OCI-LY1 (cell line): ENCODE measurements at regions not wholly inside any gene's neighbourhood (a gene's known extent, or its start where the extent isn't known, plus 50 kb on each side); places are given as distances from the start of the nearest gene placed in this dataset.

Experiments used
- H2AFZ ChIP-seq: fragments of 200-600 bp; sonication (generic), shearing (Covaris generic); 2 replicates; pipeline ENCODE4 v1.6.0; 2014; ENCODE audit warnings: antibody characterized with exemption, mild to moderate bottlenecking, low read length
- H3F3A ChIP-seq: fragments of 200-600 bp; sonication (generic), shearing (Covaris generic); 2 replicates; pipeline ENCODE4 v1.6.0; 2014; ENCODE audit warnings: mild to moderate bottlenecking, antibody characterized with exemption, low read length, moderate library complexity; ENCODE audit not compliant: insufficient read depth
- H3K27ac ChIP-seq: fragments of 200-600 bp; sonication (generic); 2 replicates; pipeline ENCODE4 v1.5.1; 2014; ENCODE audit warnings: low read length, mixed run types, mild to moderate bottlenecking, low read depth; ENCODE audit not compliant: poor library complexity, severe bottlenecking
- H3K27me3 ChIP-seq: fragments of 200-600 bp; sonication (generic); 2 replicates; pipeline ENCODE4 v1.6.0; 2014; ENCODE audit warnings: antibody characterized with exemption, mild to moderate bottlenecking, low read length, moderate library complexity; ENCODE audit not compliant: insufficient read depth
- H3K36me3 ChIP-seq: fragments of 200-600 bp; sonication (generic); 2 replicates; pipeline ENCODE4 v1.6.1; 2014; ENCODE audit warnings: mild to moderate bottlenecking, antibody characterized with exemption, low read length, moderate library complexity, mixed read lengths; ENCODE audit not compliant: insufficient read depth
- H3K4me1 ChIP-seq: fragments of 200-600 bp; sonication (generic); 2 replicates; pipeline ENCODE4 v1.5.1; 2014; ENCODE audit warnings: mild to moderate bottlenecking, low read length, moderate library complexity; ENCODE audit not compliant: insufficient read depth, severe bottlenecking
- H3K4me2 ChIP-seq: fragments of 200-600 bp; sonication (generic), shearing (Covaris generic); 2 replicates; pipeline ENCODE4 v1.6.1; 2014; ENCODE audit warnings: low read length
- H3K4me3 ChIP-seq: fragments of 200-600 bp; sonication (generic); 2 replicates; pipeline ENCODE4 v1.5.1; 2014; ENCODE audit warnings: low read length, low read depth, mild to moderate bottlenecking, mixed read lengths; ENCODE audit not compliant: poor library complexity, severe bottlenecking
- H3K79me2 ChIP-seq: fragments of 200-600 bp; shearing (Covaris generic); 2 replicates; pipeline ENCODE4 v1.6.1; 2016; ENCODE audit warnings: mixed run types, low read length, mixed read lengths; ENCODE audit not compliant: insufficient read depth
- H3K9ac ChIP-seq: fragments of 200-600 bp; sonication (generic), shearing (Covaris generic); 2 replicates; pipeline ENCODE4 v1.6.1; 2014; ENCODE audit warnings: mild to moderate bottlenecking, low read length, mixed read lengths
- H3K9me2 ChIP-seq: fragments of 200-600 bp; sonication (generic), shearing (Covaris generic); 2 replicates; pipeline ENCODE4 v1.6.1; 2014; ENCODE audit warnings: low read depth, mild to moderate bottlenecking, low read length, mixed read lengths
- H3K9me3 ChIP-seq: fragments of 200-600 bp; shearing (Covaris generic); 2 replicates; pipeline ENCODE4 v1.6.1; 2014; ENCODE audit warnings: low read length, mixed read lengths
- H4K20me1 ChIP-seq: fragments of 200-600 bp; sonication (generic), shearing (Covaris generic); 2 replicates; pipeline ENCODE4 v1.6.0; 2016; ENCODE audit warnings: mild to moderate bottlenecking, low read length; ENCODE audit not compliant: insufficient read depth
- CTCF ChIP-seq: fragments of 200-600 bp; sonication (generic), shearing (Covaris generic); IDR thresholded peaks from 2 replicates; pipeline ENCODE4 v1.5.1; 2017; ENCODE audit warnings: mild to moderate bottlenecking, antibody characterized with exemption, low read length, moderate library complexity, mixed read lengths
- EZH2 ChIP-seq: fragments of 200-600 bp; sonication (generic), shearing (Covaris generic); IDR thresholded peaks from 2 replicates; pipeline ENCODE4 v1.8.0; 2017; ENCODE audit warnings: borderline replicate concordance, mixed run types, mild to moderate bottlenecking, antibody characterized with exemption, low read length, moderate library complexity, mixed read lengths

- H3K9me3 ChIP-seq: no peaks in the 10 kb centered on the region
- H2AFZ ChIP-seq: no peak overlapping the region
- no peak overlapping the region for H3K4me3 ChIP-seq
- no peaks in the 10 kb centered on the region for H3K36me3 ChIP-seq
- H3F3A ChIP-seq: no peaks in the 10 kb centered on the region
- H3K9ac ChIP-seq: no peak overlapping the region
- H3K27ac ChIP-seq: no peak overlapping the region
- H3K79me2 ChIP-seq: no peaks in the 10 kb centered on the region
- no peak overlapping the region for H3K4me2 ChIP-seq
- no peaks in the 10 kb centered on the region for H3K9me2 ChIP-seq
- H3K4me1 ChIP-seq: no peaks in the 10 kb centered on the region
- H3K27me3 ChIP-seq: peaks cover 6% of the 10 kb centered on the region; the same call in 1 of the 2 replicates
- no peaks in the 10 kb centered on the region for H4K20me1 ChIP-seq
- no peak for TF ChIP-seq EZH2
- no peak for TF ChIP-seq CTCF
These were observed 150.9 kb upstream of the KLF6 start for GRCh38 chr10:3935933-3936359.

- no peak for TF ChIP-seq EZH2
- TF ChIP-seq CTCF: no peak
- no peak overlapping the region for H3K4me2 ChIP-seq
- H4K20me1 ChIP-seq: no peaks in the 10 kb centered on the region
- no peak overlapping the region for H3K9ac ChIP-seq
- H3F3A ChIP-seq: no peaks in the 10 kb centered on the region
- H3K79me2 ChIP-seq: no peaks in the 10 kb centered on the region
- no peaks in the 10 kb centered on the region for H3K4me1 ChIP-seq
- H3K27ac ChIP-seq: no peak overlapping the region
- no peaks in the 10 kb centered on the region for H3K9me3 ChIP-seq
- no peaks in the 10 kb centered on the region for H3K36me3 ChIP-seq
- H3K27me3 ChIP-seq: peaks cover 6% of the 10 kb centered on the region; the same call in 1 of the 2 replicates
- H3K9me2 ChIP-seq: no peaks in the 10 kb centered on the region
- H2AFZ ChIP-seq: no peak overlapping the region
- H3K4me3 ChIP-seq: no peak overlapping the region
These were observed 150.1 kb upstream of the KLF6 start for GRCh38 chr10:3935141-3935540.

GRCh38 chr10:3933733-3934132 is 148.7 kb upstream of the KLF6 start:
- TF ChIP-seq CTCF (no peak), EZH2 (no peak)
- Histone ChIP-seq H3K36me3 (no peaks in the 10 kb centered on the region), H3K27ac (no peak overlapping the region), H3K9me2 (no peaks in the 10 kb centered on the region), H3K27me3 (peaks cover 6% of the 10 kb centered on the region; the same call in 1 of the 2 replicates), H3K4me1 (no peaks in the 10 kb centered on the region), H3F3A (no peaks in the 10 kb centered on the region), H3K9ac (no peak overlapping the region), H4K20me1 (no peaks in the 10 kb centered on the region), H3K79me2 (no peaks in the 10 kb centered on the region), H3K9me3 (no peaks in the 10 kb centered on the region), H2AFZ (no peak overlapping the region), H3K4me3 (no peak overlapping the region), H3K4me2 (no peak overlapping the region)
